CD4-positive, alpha-beta T cell (primary cell): ENCODE measurements at regions not wholly inside any gene's neighbourhood (a gene's known extent, or its start where the extent isn't known, plus 50 kb on each side); places are given as distances from the start of the nearest gene placed in this dataset.

Experiments
- ATAC-seq: fragments of 200-7000 bp; cut with Tn5 transposase; one replicate; pipeline ENCODE4 v1.10.0; 2022; ENCODE audit warnings: mild to moderate bottlenecking; ENCODE audit not compliant: poor library complexity
- CTCF ChIA-PET: fragments of 350-600 bp; sonication (Branson Sonifier 250); formaldehyde crosslinking; loops from one replicate; lab custom pipeline; 2021; ENCODE audit warnings: antibody characterized with exemption, inconsistent platforms; lab: Charles Lee
- POLR2A ChIA-PET: fragments of 350-600 bp; sonication (Branson Sonifier 250); formaldehyde crosslinking; loops from one replicate; lab custom pipeline; 2021; ENCODE audit warnings: antibody characterized with exemption, inconsistent platforms; lab: Charles Lee
- DNase-seq, 14 experiments: peaks; one replicate each; pipeline ENCODE4 v3.0.0-alpha.2; 2013 to 2020; ENCODE audit warnings: mixed read lengths in 2 of 14
- H3K27ac ChIP-seq, 2 donors: one replicate each; pipeline versions ENCODE4 v1.5.1 to v1.7.0; 2013; ENCODE audit warnings: low read length in 2 of 2, low read depth in 1 of 2, mild to moderate bottlenecking in 1 of 2
- H3K27me3 ChIP-seq, 2 experiments: 1 replicate in 1 of 2; 2 replicates in 1 of 2; pipeline versions ENCODE4 v1.6.1 to v1.7.0; 2013; ENCODE audit warnings: low read length in 2 of 2, control low read depth in 1 of 2, mild to moderate bottlenecking in 1 of 2, moderate library complexity in 1 of 2; ENCODE audit not compliant: insufficient read depth in 2 of 2, control insufficient read depth in 1 of 2
- H3K36me3 ChIP-seq: one replicate; pipeline ENCODE4 v1.6.1; 2013; ENCODE audit warnings: low read length, control low read depth; ENCODE audit not compliant: insufficient read depth
- H3K4me1 ChIP-seq: one replicate; pipeline ENCODE4 v1.6.1; 2013; ENCODE audit warnings: low read length, control low read depth; ENCODE audit not compliant: insufficient read depth
- H3K4me3 ChIP-seq: one replicate; pipeline ENCODE4 v1.5.1; 2013; ENCODE audit warnings: mild to moderate bottlenecking, low read length, moderate library complexity
- H3K9me3 ChIP-seq, 2 experiments: 1 replicate in 1 of 2; 2 replicates in 1 of 2; pipeline versions ENCODE4 v1.6.1 to v1.7.0; 2013; ENCODE audit warnings: low read length in 2 of 2, mild to moderate bottlenecking in 2 of 2, control low read depth in 1 of 2, moderate library complexity in 1 of 2; ENCODE audit not compliant: control insufficient read depth in 1 of 2, insufficient read depth in 1 of 2
- H3K27ac Mint-ChIP-seq: one replicate; pipeline ENCODE4 v1.8.0; 2020; ENCODE audit warnings: mixed read lengths
- H3K27me3 Mint-ChIP-seq: one replicate; pipeline ENCODE4 v1.8.0; 2021; ENCODE audit warnings: mixed read lengths
- H3K36me3 Mint-ChIP-seq: one replicate; pipeline ENCODE4 v1.8.0; 2021; ENCODE audit warnings: low read depth, mixed read lengths
- H3K4me1 Mint-ChIP-seq: one replicate; pipeline ENCODE4 v1.8.0; 2021; ENCODE audit warnings: low read depth, mixed read lengths
- H3K4me3 Mint-ChIP-seq: one replicate; pipeline ENCODE4 v1.8.0; 2020; ENCODE audit warnings: mild to moderate bottlenecking, mixed read lengths
- H3K9me3 Mint-ChIP-seq: one replicate; pipeline ENCODE4 v1.8.0; 2020; ENCODE audit warnings: mixed read lengths
- intact Hi-C, 2 experiments: fragments of 100-400 bp; cut with DNase I in 1 of 2; cut with micrococcal nuclease in 1 of 2; formaldehyde crosslinking; loops; one replicate each; pipeline versions ENCODE4 v1.15.1 to v1.9.0; 2023 to 2025; cut with DNase I, micrococcal nuclease
- TF ChIP-seq, protein P1 (sequence below): fragments of 200-600 bp; IDR thresholded peaks from one replicate; pipeline ENCODE4 v1.8.0; 2022; ENCODE audit warnings: antibody characterized with exemption, mild to moderate bottlenecking

- no peaks in the 10 kb centered on the region for H3K27me3 ChIP-seq
- no peaks in the 10 kb centered on the region for H3K36me3 ChIP-seq
- intact Hi-C loops = no loop called here
- peaks cover 4% of the 10 kb centered on the region for H3K9me3 Mint-ChIP-seq
- ChIA-PET POLR2A (no interaction called here), CTCF (no interaction called here)
- TF ChIP-seq, protein P1, sequence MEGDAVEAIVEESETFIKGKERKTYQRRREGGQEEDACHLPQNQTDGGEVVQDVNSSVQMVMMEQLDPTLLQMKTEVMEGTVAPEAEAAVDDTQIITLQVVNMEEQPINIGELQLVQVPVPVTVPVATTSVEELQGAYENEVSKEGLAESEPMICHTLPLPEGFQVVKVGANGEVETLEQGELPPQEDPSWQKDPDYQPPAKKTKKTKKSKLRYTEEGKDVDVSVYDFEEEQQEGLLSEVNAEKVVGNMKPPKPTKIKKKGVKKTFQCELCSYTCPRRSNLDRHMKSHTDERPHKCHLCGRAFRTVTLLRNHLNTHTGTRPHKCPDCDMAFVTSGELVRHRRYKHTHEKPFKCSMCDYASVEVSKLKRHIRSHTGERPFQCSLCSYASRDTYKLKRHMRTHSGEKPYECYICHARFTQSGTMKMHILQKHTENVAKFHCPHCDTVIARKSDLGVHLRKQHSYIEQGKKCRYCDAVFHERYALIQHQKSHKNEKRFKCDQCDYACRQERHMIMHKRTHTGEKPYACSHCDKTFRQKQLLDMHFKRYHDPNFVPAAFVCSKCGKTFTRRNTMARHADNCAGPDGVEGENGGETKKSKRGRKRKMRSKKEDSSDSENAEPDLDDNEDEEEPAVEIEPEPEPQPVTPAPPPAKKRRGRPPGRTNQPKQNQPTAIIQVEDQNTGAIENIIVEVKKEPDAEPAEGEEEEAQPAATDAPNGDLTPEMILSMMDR = no peak
- H3K27me3 Mint-ChIP-seq = no peaks in the 10 kb centered on the region
- no peaks in the 10 kb centered on the region for H3K36me3 Mint-ChIP-seq
- H3K4me3 Mint-ChIP-seq = no peak overlapping the region
- no peak overlapping the region for H3K4me3 ChIP-seq
- ATAC-seq (no peak), DNase-seq (no peak)
- no peaks in the 10 kb centered on the region for H3K4me1 ChIP-seq
- no peak overlapping the region for H3K27ac Mint-ChIP-seq
- no peaks in the 10 kb centered on the region for H3K9me3 ChIP-seq
- H3K4me1 Mint-ChIP-seq = no peaks in the 10 kb centered on the region
- H3K27ac ChIP-seq = no peak overlapping the region
Measured at GRCh38 chr4:24315056-24315455, 269.3 kb downstream of the DHX15 start.

- Histone ChIP-seq H3K4me3 (no peak overlapping the region), H3K27me3 (no peaks in the 10 kb centered on the region), H3K9me3 (peaks cover 0 to 3% of the 10 kb centered on the region in 2 experiments), H3K4me1 (no peaks in the 10 kb centered on the region), H3K27ac (no peak overlapping the region), H3K36me3 (no peaks in the 10 kb centered on the region)
- POLR2A ChIA-PET = no interaction called here
- no peaks in the 10 kb centered on the region for H3K27me3 Mint-ChIP-seq
- DNase-seq (no peak), ATAC-seq (no peak)
- CTCF ChIA-PET = no interaction called here
- TF ChIP-seq, protein P1 = no peak
- peaks cover 9% of the 10 kb centered on the region for H3K9me3 Mint-ChIP-seq
- no peak overlapping the region for H3K4me3 Mint-ChIP-seq
- intact Hi-C loops = no loop called here
- H3K27ac Mint-ChIP-seq = no peak overlapping the region
- no peaks in the 10 kb centered on the region for H3K4me1 Mint-ChIP-seq
- no peaks in the 10 kb centered on the region for H3K36me3 Mint-ChIP-seq
Measured at GRCh38 chr4:24312261-24312913, 272.0 kb downstream of the DHX15 start.

- intact Hi-C loops = no loop called here
- H3K4me1 Mint-ChIP-seq = no peaks in the 10 kb centered on the region
- Histone ChIP-seq H3K36me3 (no peaks in the 10 kb centered on the region), H3K27me3 (no peaks in the 10 kb centered on the region), H3K4me1 (no peaks in the 10 kb centered on the region), H3K9me3 (no peaks in the 10 kb centered on the region), H3K4me3 (no peak overlapping the region), H3K27ac (no peak overlapping the region)
- no peaks in the 10 kb centered on the region for H3K9me3 Mint-ChIP-seq
- H3K27ac Mint-ChIP-seq = no peak overlapping the region
- no peak for ATAC-seq
- CTCF ChIA-PET = no interaction called here
- H3K4me3 Mint-ChIP-seq = no peak overlapping the region
- H3K27me3 Mint-ChIP-seq = no peaks in the 10 kb centered on the region
- H3K36me3 Mint-ChIP-seq = no peaks in the 10 kb centered on the region
- DNase-seq = no peak
- POLR2A ChIA-PET = no interaction called here
- TF ChIP-seq, protein P1 = no peak
Measured at GRCh38 chr4:24303926-24304325, 280.4 kb downstream of the DHX15 start.
